ENCODE measurements at regions not wholly inside any gene's neighbourhood (a gene's known extent, or its start where the extent isn't known, plus 50 kb on each side); places are given as distances from the start of the nearest gene placed in this dataset.

- no peak for DNase-seq (ENCODE audit: low read depth)
Observed at GRCh38 chrX:34999702-35000101, 57.1 kb downstream of the FAM47B start.

DNA sequence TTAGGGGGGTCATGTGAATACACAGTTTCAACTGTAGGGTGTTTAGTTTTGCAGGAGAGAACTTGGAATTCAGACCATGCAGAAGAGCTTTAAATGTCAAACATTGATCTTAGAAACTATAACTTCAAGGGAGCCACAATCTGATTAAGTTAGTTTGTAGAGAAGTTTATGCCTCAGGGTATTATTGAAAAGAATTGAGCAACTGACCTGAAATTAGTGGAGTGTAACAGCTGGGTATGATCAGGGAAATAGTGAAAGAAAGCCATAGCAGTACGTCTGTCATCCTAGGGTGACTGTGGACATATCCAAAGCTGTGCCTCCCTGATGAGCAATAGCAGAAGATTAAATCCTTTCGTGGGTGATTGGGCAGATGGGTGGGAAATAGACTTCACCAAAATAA, 63.8 kb downstream of the FAM47B start:
- DNase-seq (ENCODE audit: low read depth) = no peak

GRCh38 chrX:35015621-35016020, 73.0 kb downstream of the FAM47B start:
- DNase-seq (ENCODE audit: low read depth) = no peak

DNA sequence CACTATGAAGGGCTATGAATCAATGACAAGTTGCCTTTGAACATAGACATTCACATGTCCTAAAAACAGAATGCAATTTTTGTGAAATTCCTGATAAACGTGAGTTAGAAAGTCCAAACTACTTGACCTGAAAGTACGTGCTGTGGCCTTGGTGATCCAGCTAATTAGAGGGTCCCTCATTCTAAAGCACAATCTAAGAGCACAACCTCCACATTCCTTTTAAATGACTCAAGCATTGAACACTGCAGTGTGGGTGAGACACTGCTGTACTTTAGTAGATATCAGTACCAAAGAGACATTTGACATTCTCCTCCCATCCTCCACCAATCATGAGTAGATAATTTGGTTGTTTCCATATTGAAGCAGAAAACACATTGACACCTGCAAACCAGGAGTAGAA, 73.5 kb downstream of the FAM47B start:
- DNase-seq (ENCODE audit: low read depth) = no peak

DNA sequence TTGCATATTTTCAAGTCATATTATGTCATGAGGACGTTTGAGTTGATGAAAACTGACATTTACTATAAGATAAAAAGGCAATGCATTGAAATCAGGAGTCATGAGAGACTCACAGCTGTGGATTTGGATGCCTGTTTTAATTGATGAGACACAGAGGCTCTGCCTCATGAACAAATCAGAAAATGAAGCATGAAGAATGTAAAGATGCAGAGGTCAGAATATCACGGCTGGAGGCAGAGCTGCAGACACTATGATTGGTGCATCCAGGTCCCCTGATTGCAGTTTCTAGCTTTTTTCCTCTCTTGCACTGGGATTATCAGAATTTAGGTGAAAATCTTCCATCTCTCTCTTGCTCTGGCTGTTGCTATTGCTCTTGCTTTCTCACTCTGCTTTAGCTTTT, 74.7 kb downstream of the FAM47B start:
- no peak for DNase-seq (ENCODE audit: low read depth)

- DNase-seq (ENCODE audit: low read depth) = no peak
Observed at GRCh38 chrX:35023683-35024082, 81.1 kb downstream of the FAM47B start.

- DNase-seq (ENCODE audit: low read depth) = no peak
Observed at GRCh38 chrX:35025820-35026219, 83.2 kb downstream of the FAM47B start.

DNA sequence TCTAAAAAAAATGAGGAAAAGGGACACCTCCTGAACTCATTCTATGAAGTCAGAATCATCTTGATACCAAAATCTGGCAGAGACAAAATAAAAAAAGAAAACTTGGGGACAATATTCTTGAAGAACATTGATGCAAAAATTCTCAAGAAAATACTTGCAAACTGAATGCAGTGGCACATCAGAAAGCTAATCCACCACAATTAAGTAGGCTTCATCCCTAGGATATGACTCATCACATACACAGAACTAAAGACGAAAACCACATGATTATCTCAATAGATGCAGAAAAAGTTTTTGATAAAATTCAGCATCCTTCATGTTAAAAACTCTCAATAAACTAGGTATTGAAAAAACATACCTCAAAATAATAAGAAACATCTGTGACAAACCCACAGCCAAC, 98.3 kb downstream of the FAM47B start:
- DNase-seq (ENCODE audit: low read depth) = no peak

DNA sequence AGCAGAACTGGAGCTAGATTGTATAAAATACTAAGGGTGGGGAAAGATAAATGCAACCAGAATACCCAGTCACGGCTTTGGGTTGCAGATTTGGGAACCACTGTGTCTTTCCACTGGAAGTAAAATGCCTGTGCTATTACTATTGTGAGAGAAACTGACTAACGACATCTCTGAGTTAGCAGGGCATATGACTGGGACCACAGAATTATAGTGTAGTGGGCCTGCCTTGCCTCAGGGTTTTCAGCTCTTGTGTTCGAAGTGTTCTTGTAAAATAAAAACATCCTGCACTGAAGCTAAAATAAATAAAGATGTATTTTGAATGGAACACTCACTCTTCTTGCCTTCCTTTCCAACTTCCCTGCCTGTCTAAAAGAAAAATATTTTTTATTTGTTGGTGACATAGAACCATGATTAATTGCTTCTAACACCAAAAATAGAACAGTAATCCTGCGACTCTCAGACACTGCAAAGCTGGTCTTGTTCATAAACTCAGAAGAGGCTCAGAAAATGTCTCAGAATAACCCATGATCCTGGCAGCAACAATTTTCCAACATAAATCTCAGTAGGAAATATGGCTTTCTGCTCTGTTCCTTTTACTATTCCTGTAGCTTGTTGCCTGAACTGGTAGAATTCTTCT, 104.2 kb downstream of the FAM47B start:
- no peak for DNase-seq (ENCODE audit: low read depth)

DNA sequence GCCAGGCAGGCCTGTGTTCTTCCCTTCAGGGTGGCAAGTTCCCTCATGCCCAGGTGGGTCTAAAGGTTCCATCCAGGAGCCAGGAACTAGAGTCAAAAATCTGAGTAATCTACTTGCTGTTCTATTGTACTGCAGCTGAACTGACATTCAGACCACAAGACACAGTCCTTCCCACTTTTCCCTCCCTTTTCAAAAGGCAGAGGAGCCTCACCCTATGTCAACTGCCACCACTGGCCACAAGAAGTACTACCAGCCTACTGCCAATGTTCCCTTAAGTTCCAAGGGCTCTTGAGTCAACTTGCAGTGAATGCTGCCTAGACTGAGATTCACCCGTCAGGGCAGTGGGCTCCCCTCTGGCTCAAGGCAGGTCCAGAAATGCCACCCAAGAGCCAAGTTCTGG, 133.5 kb downstream of the FAM47B start:
- DNase-seq (ENCODE audit: low read depth) = no peak

DNA sequence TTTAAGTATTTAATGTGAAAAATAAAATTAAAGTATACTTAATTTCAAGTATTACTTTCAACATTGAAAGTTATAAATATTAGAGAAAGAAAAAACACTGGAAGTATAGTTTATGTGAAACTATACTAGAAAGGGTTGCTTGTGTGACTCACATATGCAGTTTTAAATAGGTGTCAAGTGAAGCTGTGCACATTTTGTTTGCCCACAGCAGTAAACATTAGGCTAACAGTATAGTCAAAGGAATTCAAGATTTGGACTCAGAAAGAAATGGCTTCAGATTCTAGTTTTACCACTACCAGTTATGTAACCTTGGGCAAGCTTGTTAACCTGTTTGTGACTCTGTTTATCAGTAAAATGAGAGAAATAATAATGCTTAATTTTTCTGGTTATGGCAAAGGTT, 148.2 kb downstream of the FAM47B start:
- no peak for DNase-seq (ENCODE audit: low read depth)

DNA sequence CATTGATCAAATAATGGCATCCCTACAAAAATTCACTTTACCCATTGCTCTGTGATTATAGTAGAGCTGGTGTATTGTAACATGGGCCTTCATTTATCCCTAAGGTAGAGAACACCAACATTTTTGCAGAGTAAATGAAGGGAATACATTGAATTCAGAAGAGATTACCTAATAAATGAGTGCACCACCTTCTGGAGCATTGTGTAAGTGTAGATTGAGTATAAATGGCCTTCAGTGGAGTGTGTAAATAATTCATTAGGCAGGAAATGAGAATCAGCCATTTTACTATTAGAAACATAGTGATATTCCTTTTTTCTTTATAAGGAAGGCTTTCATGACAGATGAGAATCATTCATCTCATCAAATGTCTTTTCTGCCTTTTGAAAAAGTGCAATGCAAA, 155.8 kb downstream of the FAM47B start:
- DNase-seq (ENCODE audit: low read depth) = no peak

GRCh38 chrX:35101901-35102300, 159.3 kb downstream of the FAM47B start:
- DNase-seq (ENCODE audit: low read depth) = no peak

GRCh38 chrX:35104626-35105025, 162.0 kb downstream of the FAM47B start:
- no peak for DNase-seq (ENCODE audit: low read depth)

DNA sequence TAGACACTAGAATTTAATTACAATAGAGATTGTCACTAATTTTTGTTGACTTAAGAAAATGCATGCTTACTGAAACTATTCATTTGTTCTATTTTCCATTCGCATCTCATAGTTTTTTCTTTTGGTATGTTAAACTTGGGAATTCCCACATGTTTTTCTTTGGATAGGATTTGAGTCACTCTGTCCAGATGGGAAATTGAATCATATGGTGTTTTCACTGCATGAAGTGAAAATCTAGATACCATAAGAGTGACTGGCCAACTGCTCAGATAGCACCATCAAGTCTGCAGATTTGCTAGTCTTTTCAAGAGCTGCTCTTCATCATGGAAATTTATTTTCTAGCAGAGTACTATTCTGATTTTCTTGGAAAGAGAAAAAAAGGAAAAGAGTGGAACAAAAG, 172.6 kb downstream of the FAM47B start:
- DNase-seq (ENCODE audit: low read depth) = peak; percentile 34

DNA sequence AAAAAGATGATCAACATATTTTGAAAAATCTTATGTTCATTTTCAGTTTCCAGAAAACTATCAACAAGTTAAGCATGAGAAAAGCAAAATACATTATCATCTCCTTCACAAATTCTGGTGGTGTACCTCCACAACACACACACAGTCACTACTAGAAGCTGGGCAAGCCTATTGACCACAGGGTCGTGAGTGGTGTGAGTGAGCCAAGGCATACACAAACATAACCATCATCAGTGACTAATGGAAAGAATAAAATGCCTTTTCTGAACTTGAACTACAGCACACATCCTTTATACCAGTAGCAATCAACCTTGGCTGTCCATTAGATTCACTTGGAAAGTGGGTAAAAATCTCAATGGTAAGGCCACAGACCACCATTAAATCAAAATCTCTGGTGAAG, 180.2 kb downstream of the FAM47B start:
- DNase-seq (ENCODE audit: low read depth) = no peak

GRCh38 chrX:35149517-35149916, 206.9 kb downstream of the FAM47B start:
- DNase-seq (ENCODE audit: low read depth) = no peak

DNA sequence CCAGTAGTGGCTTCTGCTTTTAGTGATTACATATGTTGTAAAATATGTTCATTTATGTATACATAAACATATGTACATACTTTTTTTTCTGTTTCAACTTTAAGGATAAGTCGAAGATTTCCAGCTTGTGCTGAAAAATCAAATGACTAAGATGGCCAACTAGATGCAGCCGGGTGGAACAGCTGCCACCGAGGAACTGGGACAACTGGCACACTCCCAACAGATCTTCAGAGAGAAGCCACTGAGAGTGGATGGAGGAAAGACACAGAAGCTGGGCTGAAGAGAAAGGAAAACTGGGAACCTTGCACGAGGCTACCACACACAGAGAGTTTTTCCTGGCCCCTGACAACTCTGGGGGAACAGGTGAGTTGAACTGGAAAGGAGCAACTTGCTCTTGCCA, 207.5 kb downstream of the FAM47B start:
- no peak for DNase-seq (ENCODE audit: low read depth)

GRCh38 chrX:35150642-35151239, 208.1 kb downstream of the FAM47B start:
- DNase-seq (ENCODE audit: low read depth) = no peak

GRCh38 chrX:35166023-35166422, 223.4 kb downstream of the FAM47B start:
- DNase-seq (ENCODE audit: low read depth) = no peak

Data from HS-5 (cell line).